Pulmonary artery endothelial cell (primary cell): ENCODE measurements at regions not wholly inside any gene's neighbourhood (a gene's known extent, or its start where the extent isn't known, plus 50 kb on each side); places are given as distances from the start of the nearest gene placed in this dataset.

Experiments used
- DNase-seq: peaks from one replicate; pipeline ENCODE4 v3.0.0-alpha.2; 2011; ENCODE audit warnings: low read depth, low spot score

- DNase-seq = no peak
Observed at GRCh38 chr5:34584165-34584564, 72.0 kb upstream of the RAI14 start.

DNA sequence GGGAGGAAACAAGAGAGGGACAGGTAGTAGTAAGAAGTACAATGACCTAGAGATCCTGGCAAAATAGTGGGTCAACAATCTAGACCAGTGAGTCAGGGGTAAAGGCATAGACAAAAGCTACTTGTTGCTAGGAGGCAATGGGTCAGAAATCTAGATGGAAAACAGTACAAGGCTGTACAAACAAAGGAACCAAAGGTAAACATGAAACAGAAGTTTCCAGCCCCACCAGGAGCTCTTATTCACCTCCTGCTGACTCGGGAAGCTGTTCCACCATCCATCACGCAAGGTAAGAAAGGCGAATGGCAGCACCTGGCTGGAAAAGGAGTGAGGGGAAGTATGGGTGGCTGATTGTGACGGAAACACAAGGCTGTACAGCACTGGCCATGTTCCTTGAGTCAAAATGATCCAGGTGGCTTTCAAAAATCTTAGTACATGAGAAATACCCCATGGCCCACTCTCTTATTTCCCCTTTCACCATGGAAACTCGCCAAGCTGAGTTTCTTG lies 70.5 kb upstream of the RAI14 start:
- DNase-seq = peak; percentile 99

- peak; percentile 98 for DNase-seq
Observed at GRCh38 chr5:34586117-34586885, 69.8 kb upstream of the RAI14 start.

GRCh38 chr5:34587355-34588241 lies 68.5 kb upstream of the RAI14 start:
- DNase-seq = no peak

- no peak for DNase-seq
Observed at GRCh38 chr5:34589832-34590231, 66.3 kb upstream of the RAI14 start.

- no peak for DNase-seq
Observed at GRCh38 chr5:34591723-34592122, 64.4 kb upstream of the RAI14 start.

DNA sequence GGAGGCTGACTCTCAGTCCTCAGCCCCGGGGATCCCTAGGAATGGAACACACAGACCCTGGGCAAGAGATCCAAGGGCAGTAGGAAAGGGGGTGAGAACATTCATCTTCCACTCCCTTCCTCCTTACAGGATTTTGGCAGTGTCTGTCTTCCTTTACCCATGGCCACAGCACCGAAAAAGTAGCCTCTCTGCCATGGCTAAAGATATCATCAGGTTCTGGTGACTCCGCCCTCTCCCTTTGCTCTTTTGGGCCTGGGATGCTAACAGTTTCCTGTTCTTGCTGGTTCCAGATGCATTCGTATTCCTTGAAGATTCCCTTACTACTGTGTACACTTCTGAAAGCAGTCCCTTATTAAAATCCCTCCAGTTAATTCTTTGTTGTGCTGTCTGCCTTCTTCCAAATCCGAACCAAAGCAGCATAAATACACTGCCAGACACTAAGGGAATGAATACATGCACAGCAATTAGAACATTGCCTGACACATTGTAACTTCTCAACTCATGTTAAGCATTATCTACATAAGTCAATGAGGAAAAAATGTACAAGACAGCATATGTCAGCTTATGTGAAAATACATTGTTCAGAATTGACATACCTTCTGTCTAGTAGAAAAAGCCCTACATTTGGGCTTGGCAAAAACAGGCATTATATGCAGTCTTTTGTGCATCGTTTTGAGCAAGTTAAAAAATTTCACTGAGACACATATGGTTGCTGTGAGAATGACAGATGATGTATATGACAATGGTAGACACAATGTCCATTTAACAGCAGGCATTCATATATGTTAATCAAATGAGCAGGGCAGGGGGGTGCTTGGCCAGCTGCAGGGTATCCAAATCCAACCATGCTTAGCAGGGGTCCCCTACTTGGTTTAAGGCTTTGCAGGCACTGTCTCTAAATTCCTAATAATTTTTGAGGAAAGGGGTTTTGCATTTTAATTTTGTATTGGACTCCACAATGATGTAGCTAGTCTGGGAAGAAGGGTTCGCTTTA lies 58.8 kb upstream of the RAI14 start:
- DNase-seq = no peak

GRCh38 chr5:34598177-34598794 lies 57.8 kb upstream of the RAI14 start:
- DNase-seq = peak; percentile 74

GRCh38 chr5:34599471-34600117 lies 56.5 kb upstream of the RAI14 start:
- no peak for DNase-seq

- DNase-seq = no peak
Observed at GRCh38 chr5:34600118-34600493, 56.0 kb upstream of the RAI14 start.

GRCh38 chr5:34603378-34603777 lies 52.8 kb upstream of the RAI14 start:
- no peak for DNase-seq

DNA sequence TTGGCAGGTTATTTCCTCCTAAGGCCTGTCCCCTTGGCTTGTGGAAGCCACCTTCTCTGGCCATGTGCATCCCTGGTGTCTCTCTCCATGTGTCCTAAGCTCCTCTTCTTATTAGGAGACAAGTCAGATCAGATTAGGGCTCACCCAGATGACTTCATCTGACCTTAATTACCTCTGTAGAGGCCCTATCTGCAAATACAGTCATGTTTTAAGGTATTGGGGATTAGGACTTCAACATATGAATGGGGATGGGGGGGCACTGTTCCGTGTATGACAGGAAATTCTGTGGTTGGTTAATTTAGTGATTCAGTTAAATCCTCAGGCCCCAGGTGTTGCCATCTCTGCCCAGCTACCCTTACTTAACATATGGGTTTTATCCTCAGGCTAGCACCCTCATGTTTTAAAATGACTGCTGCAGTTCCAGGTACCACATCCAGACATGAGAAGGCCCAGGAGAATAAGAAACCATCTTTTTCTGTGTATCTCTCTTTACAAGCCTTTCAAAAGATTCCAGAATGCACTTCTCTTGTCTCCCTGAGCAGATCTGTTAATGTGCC lies 51.9 kb upstream of the RAI14 start:
- DNase-seq = no peak

- no peak for DNase-seq
Observed at GRCh38 chr5:34606101-34606500, 50.0 kb upstream of the RAI14 start.
